ENCODE measurements at regions not wholly inside any gene's neighbourhood (a gene's known extent, or its start where the extent isn't known, plus 50 kb on each side); places are given as distances from the start of the nearest gene placed in this dataset.

- TF ChIP-seq CTCF (IDR thresholded peaks at IDR 0.05) (no peak), POLR2A (IDR thresholded peaks at IDR 0.05) (no peak)
Observed at GRCh38 chr21:32131960-32132359, 146.9 kb downstream of the MIS18A start.
